IMR-90 (cell line): ENCODE measurements at regions not wholly inside any gene's neighbourhood (a gene's known extent, or its start where the extent isn't known, plus 50 kb on each side); places are given as distances from the start of the nearest gene placed in this dataset.

ENCODE experiments used
- ATAC-seq: fragments of 200-7000 bp; cut with Tn5 transposase; 2 replicates; pipeline ENCODE4 v1.9.1; 2020; ENCODE audit warnings: low read depth, mild to moderate bottlenecking, moderate library complexity
- BruUV-seq: library from RNA; stranded (reverse); fragments of 400-500 nt; replicated peaks from 2 replicates; lab custom pipeline; 2021; lab: Mats Ljungman, UMichigan
- CTCF ChIA-PET: fragments of 300-600 bp; formaldehyde crosslinking; extraction: SDS; loops from one replicate; lab custom pipeline; 2021; ENCODE audit warnings: antibody characterized with exemption; lab: Yijun Ruan, JAX
- POLR2A ChIA-PET: fragments of 300-600 bp; sonication (Branson Sonifier 250); formaldehyde crosslinking; loops from one replicate; lab custom pipeline; 2022; ENCODE audit warnings: antibody characterized with exemption; ENCODE audit not compliant: unreplicated experiment; lab: Charles Lee
- DNase-seq: peaks from one replicate; pipeline ENCODE4 v3.0.0; 2013
- H2AFZ ChIP-seq: replicated peaks from 2 replicates; pipeline ENCODE3; 2013; ENCODE audit warnings: low read length, mild to moderate bottlenecking; ENCODE audit not compliant: poor library complexity
- H2AK5ac ChIP-seq: 2 replicates; pipeline ENCODE4 v1.6.1; 2013; ENCODE audit warnings: low read depth, low read length, inconsistent platforms
- H2AK9ac ChIP-seq: replicated peaks from 2 replicates; pipeline ENCODE3; 2013; ENCODE audit warnings: mild to moderate bottlenecking, low read depth, low read length, moderate library complexity; ENCODE audit not compliant: poor library complexity
- H2BK120ac ChIP-seq: 2 replicates; pipeline ENCODE4 v1.6.1; 2013; ENCODE audit warnings: low read depth, low read length, inconsistent platforms
- H2BK15ac ChIP-seq: 3 replicates; pipeline ENCODE4 v1.6.1; 2013; ENCODE audit warnings: low read depth, low read length, inconsistent platforms
- H2BK20ac ChIP-seq: 2 replicates; pipeline ENCODE4 v1.6.1; 2013; ENCODE audit warnings: low read depth, mild to moderate bottlenecking, inconsistent platforms, low read length, moderate library complexity
- H2BK5ac ChIP-seq: 2 replicates; pipeline ENCODE4 v1.6.1; 2013; ENCODE audit warnings: mild to moderate bottlenecking, low read depth, low read length, inconsistent platforms; ENCODE audit not compliant: poor library complexity, severe bottlenecking
- H3K14ac ChIP-seq: replicated peaks from 2 replicates; pipeline ENCODE4 v1.6.1; 2013; ENCODE audit warnings: low read depth, low read length, inconsistent platforms
- H3K18ac ChIP-seq: 2 replicates; pipeline ENCODE4 v1.6.1; 2013; ENCODE audit warnings: low read depth, low read length, control low read depth
- H3K23ac ChIP-seq: 2 replicates; pipeline ENCODE4 v1.6.1; 2013; ENCODE audit warnings: low read depth, low read length, inconsistent platforms
- H3K27ac ChIP-seq: 2 replicates; pipeline ENCODE4 v1.5.1; 2013; ENCODE audit warnings: mild to moderate bottlenecking, control low read depth, low read length; ENCODE audit not compliant: insufficient read depth
- H3K27me3 ChIP-seq: 2 replicates; pipeline ENCODE4 v1.6.1; 2013; ENCODE audit warnings: low read length; ENCODE audit not compliant: control insufficient read depth, insufficient read depth
- H3K36me3 ChIP-seq: 2 replicates; pipeline ENCODE4 v1.6.1; 2013; ENCODE audit warnings: low read length, mixed read lengths; ENCODE audit not compliant: control insufficient read depth, insufficient read depth
- H3K4ac ChIP-seq: 2 replicates; pipeline ENCODE4 v1.6.1; 2013; ENCODE audit warnings: low read depth, low read length, inconsistent platforms
- H3K4me1 ChIP-seq: 2 replicates; pipeline ENCODE4 v1.6.1; 2013; ENCODE audit warnings: low read length, mixed read lengths; ENCODE audit not compliant: control insufficient read depth, insufficient read depth
- H3K4me2 ChIP-seq: 2 replicates; pipeline ENCODE4 v1.6.1; 2013; ENCODE audit warnings: low read depth, mild to moderate bottlenecking, control low read depth, low read length, moderate library complexity
- H3K4me3 ChIP-seq: 2 replicates; pipeline ENCODE4 v1.5.1; 2013; ENCODE audit warnings: low read depth, mild to moderate bottlenecking, control low read depth, low read length, moderate library complexity; ENCODE audit not compliant: insufficient read depth
- H3K56ac ChIP-seq: 2 replicates; pipeline ENCODE4 v1.6.1; 2013; ENCODE audit warnings: low read length, inconsistent platforms; ENCODE audit not compliant: insufficient read depth; ENCODE audit errors: extremely low read depth
- H3K79me1 ChIP-seq, 2 experiments: 2 replicates each; pipeline ENCODE4 v1.6.1; 2013; ENCODE audit warnings: low read length in 2 of 2, inconsistent platforms in 1 of 2, low read depth in 1 of 2
- H3K9ac ChIP-seq: 2 replicates; pipeline ENCODE4 v1.6.1; 2013; ENCODE audit warnings: low read depth, low read length, control low read depth
- H3K9me1 ChIP-seq: 2 replicates; pipeline ENCODE4 v1.6.1; 2013; ENCODE audit warnings: low read length, inconsistent platforms; ENCODE audit not compliant: insufficient read depth
- H3K9me3 ChIP-seq: 2 replicates; pipeline ENCODE4 v1.6.1; 2013; ENCODE audit warnings: low read length; ENCODE audit not compliant: control insufficient read depth, insufficient read depth
- H4K20me1 ChIP-seq: 2 replicates; pipeline ENCODE4 v1.6.1; 2013; ENCODE audit warnings: low read length, inconsistent platforms; ENCODE audit not compliant: insufficient read depth
- H4K5ac ChIP-seq: 2 replicates; pipeline ENCODE4 v1.6.1; 2013; ENCODE audit warnings: mild to moderate bottlenecking, low read depth, low read length, control low read depth
- H4K8ac ChIP-seq, 2 experiments: 2 replicates each; pipeline ENCODE4 v1.6.1; 2013; ENCODE audit warnings: low read depth in 2 of 2, low read length in 2 of 2, control low read depth in 1 of 2, inconsistent platforms in 1 of 2
- H4K91ac ChIP-seq: 2 replicates; pipeline ENCODE4 v1.6.1; 2013; ENCODE audit warnings: low read depth, low read length, inconsistent platforms; ENCODE audit not compliant: insufficient read depth
- BHLHE40 ChIP-seq: fragments of 150-350 bp; IDR thresholded peaks from 2 replicates; pipeline ENCODE4 v1.6.1; 2016; ENCODE audit warnings: mild to moderate bottlenecking, low read depth, low read length
- CHD1 ChIP-seq: IDR thresholded peaks from 2 replicates; pipeline ENCODE4 v1.6.1; 2012; ENCODE audit warnings: low read depth, low read length, improper control_type of control experiment
- FOS ChIP-seq: fragments of 150-350 bp; IDR thresholded peaks from 2 replicates; pipeline ENCODE4 v1.6.1; 2016; ENCODE audit warnings: low read depth, low read length
- MAZ ChIP-seq: IDR thresholded peaks from 2 replicates; pipeline ENCODE4 v1.6.1; 2012; ENCODE audit warnings: low read depth, mild to moderate bottlenecking, low read length, improper control_type of control experiment, moderate library complexity, borderline replicate concordance
- POLR2A ChIP-seq: IDR thresholded peaks from 2 replicates; pipeline ENCODE4 v1.6.1; 2012; ENCODE audit warnings: mild to moderate bottlenecking, low read depth, low read length
- RAD21 ChIP-seq: IDR thresholded peaks from 2 replicates; pipeline ENCODE4 v1.6.1; 2012; ENCODE audit warnings: low read length, improper control_type of control experiment
- RCOR1 ChIP-seq: IDR thresholded peaks from 2 replicates; pipeline ENCODE4 v1.6.1; 2012; ENCODE audit warnings: mild to moderate bottlenecking, low read length, improper control_type of control experiment; ENCODE audit not compliant: insufficient replicate concordance
- SMC3 ChIP-seq: fragments of 150-350 bp; IDR thresholded peaks from 2 replicates; pipeline ENCODE4 v1.6.1; 2016; ENCODE audit warnings: low read depth, mild to moderate bottlenecking, antibody characterized with exemption, low read length, moderate library complexity
- WGBS, 2 experiments: methylation state at CpG; one replicate each; pipeline versions ENCODE4 v1.1.5 to v1.1.7; 2013; ENCODE audit warnings: missing lambda C conversion rate in 2 of 2; ENCODE audit not compliant: insufficient read length in 1 of 2; ENCODE audit errors: extremely low coverage in 2 of 2; 5-methylcytosine and 5-hydroxymethylcytosine counted together
- dilution Hi-C: fragments of 300-500 bp; cut with HindIII; formaldehyde crosslinking; loops from one replicate; pipeline ENCODE4 v1.14.3; 2018; ENCODE audit warnings: low sequenced_read_pairs; ENCODE audit not compliant: unreplicated experiment
- in situ Hi-C: fragments of 300-500 bp; cut with MboI; formaldehyde crosslinking; loops from 3 replicates; pipeline ENCODE4 v1.14.3; 2019; ENCODE audit warnings: low sequenced_read_pairs, inconsistent platforms, mixed read lengths
- intact Hi-C: fragments of 100-400 bp; cut with micrococcal nuclease; formaldehyde crosslinking; loops from 2 replicates; pipeline ENCODE4 v1.10.0; 2022
- TF ChIP-seq, protein P1 (sequence below): conservative IDR thresholded peaks from 2 replicates; pipeline ENCODE4 v1.5.1; 2012; ENCODE audit warnings: mild to moderate bottlenecking, low read depth, low read length, improper control_type of control experiment

DNA sequence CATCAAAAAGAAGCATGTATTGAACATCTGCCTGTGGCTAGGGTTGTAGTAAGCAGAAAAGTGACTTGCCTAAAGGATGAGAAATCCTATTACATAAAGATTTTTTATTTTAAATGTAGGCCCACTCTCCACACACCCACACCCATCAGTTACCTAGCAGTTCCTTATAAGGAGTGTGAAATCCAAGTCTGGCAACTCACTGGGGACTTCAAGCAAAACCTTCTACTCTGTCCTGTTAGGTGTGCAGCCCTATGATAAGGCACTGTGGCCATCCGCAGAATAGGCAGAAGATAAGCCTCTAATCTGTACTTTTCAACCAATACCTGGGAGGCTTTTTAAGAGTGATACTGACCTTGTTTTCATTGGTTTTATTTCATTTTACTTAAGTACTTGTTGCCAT lies 52.7 kb upstream of the TJP1 start:
- TF ChIP-seq BHLHE40 (no peak), POLR2A (no peak), SMC3 (no peak), FOS (no peak), CHD1 (no peak), RAD21 (no peak), MAZ (no peak), RCOR1 (no peak)
- TF ChIP-seq, protein P1, sequence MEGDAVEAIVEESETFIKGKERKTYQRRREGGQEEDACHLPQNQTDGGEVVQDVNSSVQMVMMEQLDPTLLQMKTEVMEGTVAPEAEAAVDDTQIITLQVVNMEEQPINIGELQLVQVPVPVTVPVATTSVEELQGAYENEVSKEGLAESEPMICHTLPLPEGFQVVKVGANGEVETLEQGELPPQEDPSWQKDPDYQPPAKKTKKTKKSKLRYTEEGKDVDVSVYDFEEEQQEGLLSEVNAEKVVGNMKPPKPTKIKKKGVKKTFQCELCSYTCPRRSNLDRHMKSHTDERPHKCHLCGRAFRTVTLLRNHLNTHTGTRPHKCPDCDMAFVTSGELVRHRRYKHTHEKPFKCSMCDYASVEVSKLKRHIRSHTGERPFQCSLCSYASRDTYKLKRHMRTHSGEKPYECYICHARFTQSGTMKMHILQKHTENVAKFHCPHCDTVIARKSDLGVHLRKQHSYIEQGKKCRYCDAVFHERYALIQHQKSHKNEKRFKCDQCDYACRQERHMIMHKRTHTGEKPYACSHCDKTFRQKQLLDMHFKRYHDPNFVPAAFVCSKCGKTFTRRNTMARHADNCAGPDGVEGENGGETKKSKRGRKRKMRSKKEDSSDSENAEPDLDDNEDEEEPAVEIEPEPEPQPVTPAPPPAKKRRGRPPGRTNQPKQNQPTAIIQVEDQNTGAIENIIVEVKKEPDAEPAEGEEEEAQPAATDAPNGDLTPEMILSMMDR, result no peak
- dilution Hi-C loops, result no loop called here
- no CpG with 5 or more reads among the region's 1 CpG for WGBS, 2 experiments

More for the DNA sequence above, 52.7 kb upstream of the TJP1 start:
- Histone ChIP-seq H3K56ac (no peak overlapping the region), H3K9ac (no peak overlapping the region), H4K8ac (no peak overlapping the region), H3K9me1 (no peaks in the 10 kb centered on the region), H2BK120ac (no peak overlapping the region), H2BK20ac (no peak overlapping the region), H3K23ac (no peak overlapping the region), H4K5ac (no peak overlapping the region), H3K18ac (no peak overlapping the region), H2AK5ac (no peak overlapping the region), H3K4me3 (no peak overlapping the region), H3K4me1 (no peaks in the 10 kb centered on the region), H3K36me3 (no peaks in the 10 kb centered on the region), H2AK9ac (no peak overlapping the region), H3K27me3 (no peaks in the 10 kb centered on the region; the same call in 1 of the 2 replicates), H3K79me1 (no peaks in the 10 kb centered on the region), H4K20me1 (no peaks in the 10 kb centered on the region), H2AFZ (no peak overlapping the region), H3K9me3 (no peaks in the 10 kb centered on the region; the same call in 1 of the 2 replicates), H2BK15ac (no peak overlapping the region), H3K4ac (no peak overlapping the region), H3K4me2 (no peak overlapping the region), H2BK5ac (no peak overlapping the region), H3K14ac (no peak overlapping the region), H4K91ac (no peak overlapping the region), H3K27ac (no peak overlapping the region)
- intact Hi-C loops (no loop called here), in situ Hi-C loops (loop anchor here (10.0 kb wide), 1 partner anchor 50 kb away; no protein-coding TSS in a partner anchor)
- BruUV-seq, result no TSS peak
- ChIA-PET CTCF (no interaction called here), POLR2A (no interaction called here)
- DNase-seq (no peak), ATAC-seq (no peak)
